NCI-H1417 treated with DMSO at 0.1 percent for 48 hours (cell line): ENCODE measurements at regions not wholly inside any gene's neighbourhood (a gene's known extent, or its start where the extent isn't known, plus 50 kb on each side); places are given as distances from the start of the nearest gene placed in this dataset.

Experiments
- DNase-seq: peaks from one replicate; lab custom pipeline; 2025; lab: John Stamatoyannopoulos, UW

GRCh38 chr1:208513799-208514198 lies 269.6 kb upstream of the PLXNA2 start:
- DNase-seq, result no peak

- DNase-seq, result no peak
Observed at GRCh38 chr1:208515129-208515528, 270.9 kb upstream of the PLXNA2 start.

GRCh38 chr1:208516780-208517179 lies 272.6 kb upstream of the PLXNA2 start:
- no peak for DNase-seq

DNA sequence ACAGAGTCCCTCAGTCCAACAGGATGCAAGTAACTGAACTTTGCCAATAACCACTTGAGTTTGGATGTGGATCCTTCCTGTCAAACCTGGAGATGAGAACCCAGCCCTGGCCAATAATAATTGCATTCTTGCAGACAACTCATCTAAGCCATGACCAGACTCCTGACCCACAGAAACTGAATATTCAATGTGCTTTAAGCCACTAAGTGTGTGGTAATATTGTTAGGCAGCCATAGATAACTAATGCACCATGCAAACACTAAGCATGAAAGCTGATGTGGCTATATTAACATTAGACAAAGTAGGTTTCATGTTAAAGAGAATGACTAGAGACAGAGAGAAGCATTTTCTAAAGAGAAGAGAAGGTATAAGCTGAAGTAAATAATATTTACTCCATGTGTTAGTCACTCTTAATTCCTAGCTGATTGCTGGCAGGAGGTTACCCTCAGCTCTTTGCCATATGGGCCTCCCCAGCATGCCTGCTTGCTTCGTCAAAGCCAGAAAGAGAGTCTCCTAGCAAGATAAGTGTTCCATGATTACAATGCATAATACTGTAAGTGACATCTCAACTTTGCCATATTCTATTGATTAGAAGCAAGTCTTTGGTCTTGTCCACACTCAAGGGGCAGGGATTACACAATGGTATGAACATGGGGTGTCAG lies 276.4 kb upstream of the PLXNA2 start:
- DNase-seq, result no peak

DNA sequence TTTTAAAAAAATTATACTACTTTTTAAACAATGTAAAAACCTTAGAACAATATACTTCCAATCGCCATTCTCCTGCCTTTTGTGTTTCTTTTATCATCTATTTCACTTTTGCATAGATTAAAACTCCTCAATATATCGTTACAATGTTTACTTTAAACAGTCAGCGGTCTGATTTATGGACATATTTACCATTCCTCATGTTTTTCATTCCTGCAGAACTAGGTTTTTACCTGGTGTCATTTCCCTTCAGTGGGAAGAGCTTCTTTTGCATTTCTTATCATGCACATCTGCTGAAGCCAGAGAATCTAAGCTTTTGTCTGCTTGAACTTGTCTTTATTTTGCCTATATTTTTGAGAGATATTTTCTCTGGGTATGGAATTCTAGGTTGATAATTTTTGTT lies 277.4 kb upstream of the PLXNA2 start:
- no peak for DNase-seq

- DNase-seq, result no peak
Observed at GRCh38 chr1:208523007-208523406, 278.8 kb upstream of the PLXNA2 start.

GRCh38 chr1:208524376-208524775 lies 280.2 kb upstream of the PLXNA2 start:
- DNase-seq, result no peak

DNA sequence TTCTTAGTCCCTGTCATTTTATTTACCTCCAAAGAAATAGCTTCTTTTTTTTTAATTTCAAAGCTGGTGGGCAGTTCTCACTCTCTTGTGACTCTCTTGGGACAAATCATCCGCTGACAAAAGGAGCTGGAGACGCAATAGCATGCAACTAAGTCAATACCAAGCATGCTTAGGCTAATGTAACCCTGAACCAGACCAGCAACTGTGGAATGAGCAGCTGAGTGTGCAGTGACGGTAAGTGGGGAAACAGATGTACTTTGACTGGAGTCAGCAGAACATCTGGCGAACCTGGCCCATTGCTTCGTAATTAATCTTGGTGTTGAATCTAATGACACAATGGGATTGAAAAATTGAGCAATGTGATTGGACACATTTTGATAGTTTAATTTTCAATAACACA lies 280.7 kb upstream of the PLXNA2 start:
- DNase-seq, result no peak

- no peak for DNase-seq
Observed at GRCh38 chr1:208525417-208525816, 281.2 kb upstream of the PLXNA2 start.

DNA sequence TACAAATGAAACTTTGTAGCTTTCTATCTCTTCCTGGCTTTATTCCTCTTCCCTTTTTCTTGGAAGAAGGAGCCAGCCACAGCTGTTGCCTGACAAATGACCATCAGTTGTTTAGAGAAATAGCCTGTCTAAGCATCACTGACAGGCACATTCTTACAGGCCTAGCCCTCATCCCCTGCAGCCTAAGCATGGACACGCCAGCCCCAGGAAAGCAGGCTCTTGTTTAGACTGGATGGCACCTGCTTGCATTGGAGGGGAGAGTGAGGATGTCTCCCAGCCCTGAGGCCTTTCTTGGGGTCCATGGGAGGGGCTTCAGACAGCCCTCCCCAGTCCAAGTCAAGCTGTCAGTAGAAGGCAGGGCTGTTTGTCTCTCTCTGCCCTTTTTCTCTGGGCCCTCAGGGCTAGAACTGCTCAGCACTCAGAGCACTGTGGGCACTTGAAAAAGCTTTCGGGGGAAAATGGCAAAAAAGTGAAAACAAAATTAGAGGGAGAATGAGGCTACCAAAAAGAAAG lies 282.5 kb upstream of the PLXNA2 start:
- no peak for DNase-seq

DNA sequence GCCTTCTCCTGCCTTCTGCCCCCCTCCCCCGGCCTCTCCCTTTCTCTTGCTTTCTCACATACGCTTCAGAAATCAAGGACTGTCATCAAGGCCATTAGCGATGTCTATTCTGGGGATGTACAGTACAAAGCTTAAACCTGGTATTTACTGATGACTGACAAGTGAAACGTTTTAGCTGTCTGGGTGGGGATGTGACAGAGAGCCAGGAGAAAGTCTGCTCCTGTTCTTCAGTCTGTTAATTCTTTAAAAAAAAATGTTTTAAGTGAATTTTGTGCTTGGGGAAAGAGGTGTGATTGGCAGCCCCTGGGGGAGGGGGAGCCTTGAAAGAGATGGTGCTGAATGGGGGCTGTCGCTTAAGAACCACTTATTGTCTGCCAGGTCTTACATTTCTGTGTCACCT lies 283.0 kb upstream of the PLXNA2 start:
- no peak for DNase-seq

- no peak for DNase-seq
Observed at GRCh38 chr1:208528578-208529240, 284.5 kb upstream of the PLXNA2 start.

- DNase-seq, result no peak
Observed at GRCh38 chr1:208531003-208531750, 287.0 kb upstream of the PLXNA2 start.

DNA sequence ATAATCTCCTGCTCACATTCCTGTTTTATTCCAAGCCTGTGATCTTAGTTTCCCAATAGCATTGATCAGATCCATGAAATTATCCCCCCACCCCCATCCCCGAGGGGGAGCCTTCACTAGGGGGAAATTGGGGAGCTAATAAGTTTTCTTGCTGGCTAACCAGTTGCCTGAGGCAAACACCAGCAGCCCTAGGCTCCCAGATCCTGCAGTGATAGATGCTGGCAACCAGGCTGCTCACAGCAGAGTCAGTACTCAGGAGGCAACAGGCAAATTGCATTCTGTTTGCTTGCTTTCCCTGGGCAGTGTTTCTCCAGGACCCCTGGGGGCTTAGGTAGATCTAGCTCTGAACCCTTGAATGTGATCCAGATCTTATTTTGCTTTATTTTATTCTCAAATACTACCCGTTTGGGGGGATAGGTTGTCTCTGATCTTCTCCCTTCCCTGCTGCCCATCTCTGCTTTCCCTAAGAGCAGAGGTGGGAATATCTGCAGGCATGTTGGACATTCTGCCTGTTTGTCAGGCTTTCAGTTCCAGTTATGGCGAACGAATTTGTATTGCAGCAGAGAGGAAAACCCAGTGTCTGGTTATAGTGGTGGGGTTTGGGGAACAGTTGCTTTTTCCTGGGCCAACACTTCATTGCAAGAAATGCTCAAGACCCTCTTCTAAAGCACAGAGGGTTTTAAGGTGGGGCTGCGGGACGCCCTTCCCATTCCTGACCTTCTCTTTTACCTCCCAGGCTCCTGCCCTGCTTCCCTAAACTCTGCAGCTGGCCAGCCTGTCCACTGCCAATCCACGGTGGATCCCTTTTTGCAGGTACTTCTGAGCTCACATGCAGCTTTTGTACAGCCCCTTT lies 289.8 kb upstream of the PLXNA2 start:
- DNase-seq, result no peak

DNA sequence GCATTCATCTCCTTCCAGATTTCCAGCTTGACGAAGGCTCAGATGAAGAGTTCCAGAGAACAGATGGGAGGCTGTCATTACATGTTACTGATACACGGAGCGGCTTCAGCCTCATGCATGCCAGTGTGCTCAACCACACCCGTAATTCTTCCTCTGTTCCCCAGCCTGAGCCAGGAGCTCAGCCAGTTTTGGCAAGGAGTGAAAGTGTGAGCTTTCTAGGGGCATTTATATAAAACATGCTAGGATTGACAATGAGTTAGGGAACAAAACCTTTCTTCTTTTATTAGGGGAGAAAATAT lies 290.4 kb upstream of the PLXNA2 start:
- no peak for DNase-seq

GRCh38 chr1:208534979-208535378 lies 290.8 kb upstream of the PLXNA2 start:
- DNase-seq, result no peak

DNA sequence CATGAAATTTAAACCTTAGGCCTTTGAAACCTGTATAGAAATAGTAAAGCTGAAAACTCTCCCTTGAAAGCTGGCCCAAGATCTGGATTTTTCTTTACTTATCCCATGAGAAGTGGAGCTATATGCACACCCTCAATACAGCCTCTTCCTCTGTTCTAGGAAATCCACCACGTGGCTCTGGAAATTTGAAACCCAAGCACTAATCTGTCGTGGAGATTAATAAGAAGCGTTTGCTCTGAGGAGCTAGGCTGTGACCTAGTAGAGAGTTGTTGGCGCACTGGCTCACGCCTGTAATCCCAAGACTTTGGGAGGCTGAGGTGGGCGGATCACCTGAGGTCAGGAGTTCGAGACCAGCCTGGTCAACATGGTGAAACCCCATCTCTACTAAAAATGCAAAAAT lies 291.3 kb upstream of the PLXNA2 start:
- no peak for DNase-seq

DNA sequence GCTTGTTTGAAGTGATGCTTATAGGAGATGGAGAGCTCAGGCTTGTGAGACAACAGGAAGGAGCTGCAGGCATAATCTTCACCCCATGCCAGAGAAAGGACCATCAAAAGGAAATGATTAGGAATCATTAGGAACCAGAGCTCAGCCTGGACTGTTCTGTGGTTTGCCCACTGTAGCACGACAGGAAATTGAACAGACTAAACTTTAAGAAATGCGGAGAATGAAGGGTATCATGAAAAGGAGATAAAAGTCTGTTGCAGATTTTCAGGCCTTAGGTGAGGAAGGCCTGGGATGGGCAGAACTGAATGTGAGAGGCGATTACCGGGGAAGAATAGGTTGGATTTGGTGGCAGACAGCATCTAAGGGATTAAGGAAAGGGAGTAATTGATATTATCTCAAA lies 292.0 kb upstream of the PLXNA2 start:
- no peak for DNase-seq

- DNase-seq, result no peak
Observed at GRCh38 chr1:208537198-208537597, 293.0 kb upstream of the PLXNA2 start.

- no peak for DNase-seq
Observed at GRCh38 chr1:208538078-208538477, 293.9 kb upstream of the PLXNA2 start.

DNA sequence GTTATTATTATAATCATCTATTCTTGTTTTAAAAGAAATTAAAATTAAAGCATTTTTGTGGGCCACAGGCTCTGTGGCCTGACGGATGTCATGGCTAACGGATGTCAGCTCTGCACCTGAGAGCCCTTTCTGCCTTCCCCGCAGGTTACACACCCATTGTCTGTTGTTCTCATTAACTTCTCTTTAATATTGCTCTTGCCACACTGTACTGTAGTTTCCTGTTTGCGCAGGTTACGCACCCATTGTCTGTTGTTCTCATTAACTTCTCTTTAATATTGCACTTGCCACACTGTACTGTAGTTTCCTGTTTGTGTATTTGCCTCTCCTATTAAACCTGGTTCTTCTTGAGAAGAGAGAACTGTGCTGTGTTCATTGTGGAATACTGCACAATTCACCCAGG lies 294.4 kb upstream of the PLXNA2 start:
- peak; percentile 8 for DNase-seq

GRCh38 chr1:208540724-208541123 lies 296.5 kb upstream of the PLXNA2 start:
- DNase-seq, result no peak
